HepG2 (cell line): ENCODE measurements at regions not wholly inside any gene's neighbourhood (a gene's known extent, or its start where the extent isn't known, plus 50 kb on each side); places are given as distances from the start of the nearest gene placed in this dataset.

Source experiments
- NFYC ChIP-seq: IDR thresholded peaks from 2 replicates; pipeline ENCODE4 v1.6.1; 2016; ENCODE audit warnings: missing genetic modification reagents, missing compliant biosample characterization
- POLR2A ChIP-seq, 2 experiments: IDR thresholded peaks; 2 replicates each; pipeline ENCODE4 v1.6.1; 2011; ENCODE audit warnings: low read depth in 2 of 2, low read length in 2 of 2, mild to moderate bottlenecking in 1 of 2, moderate library complexity in 1 of 2; ENCODE audit not compliant: insufficient read depth in 1 of 2
- POLR2AphosphoS5 ChIP-seq: IDR thresholded peaks from 2 replicates; pipeline ENCODE4 v1.6.1; 2012; ENCODE audit warnings: low read depth, low read length
- SP140L ChIP-seq: sonication (generic); formaldehyde crosslinking; IDR thresholded peaks from 2 replicates; pipeline ENCODE4 v1.4.0; 2020; ENCODE audit warnings: missing genetic modification reagents, borderline replicate concordance
- TCF7L2 ChIP-seq: IDR thresholded peaks from 2 replicates; pipeline ENCODE4 v1.6.1; 2011; ENCODE audit warnings: mild to moderate bottlenecking, low read depth, low read length, moderate library complexity
- YY1 ChIP-seq: IDR thresholded peaks from 2 replicates; pipeline ENCODE4 v1.6.1; 2011; ENCODE audit warnings: low read length, low read depth, moderate library complexity, mild to moderate bottlenecking; ENCODE audit not compliant: insufficient read depth, insufficient replicate concordance
- ZNF24 ChIP-seq: fragments of 450-650 bp; IDR thresholded peaks from 2 replicates; pipeline ENCODE4 v1.6.1; 2017; ENCODE audit warnings: antibody characterized with exemption, mild to moderate bottlenecking
- ZNF766 ChIP-seq: sonication (generic); formaldehyde crosslinking; IDR thresholded peaks from 2 replicates; pipeline ENCODE4 v1.5.0; 2020; ENCODE audit warnings: missing genetic modification reagents, borderline replicate concordance
- TF ChIP-seq, protein P1 (sequence below): sonication (generic); formaldehyde crosslinking; IDR thresholded peaks from 2 replicates; pipeline ENCODE4 v1.5.0; 2020; ENCODE audit warnings: mild to moderate bottlenecking, missing genetic modification reagents, moderate library complexity
- TF ChIP-seq, protein P2 (sequence below), 2 experiments: sonication (generic) in 1 of 2; formaldehyde crosslinking in 1 of 2; IDR thresholded peaks; 2 replicates each; pipeline versions ENCODE4 v1.5.1 to v1.6.1; 2011 to 2020; ENCODE audit warnings: borderline replicate concordance in 1 of 2, low read depth in 1 of 2, low read length in 1 of 2, mild to moderate bottlenecking in 1 of 2, missing genetic modification reagents in 1 of 2, moderate library complexity in 1 of 2
- TF ChIP-seq, protein P3 (sequence below): sonication (generic); formaldehyde crosslinking; IDR thresholded peaks from 2 replicates; pipeline ENCODE4 v1.4.0; 2020; ENCODE audit warnings: missing genetic modification reagents
- TF ChIP-seq, protein P4 (sequence below): sonication (generic); formaldehyde crosslinking; IDR thresholded peaks from 2 replicates; pipeline ENCODE4 v1.8.0; 2022; ENCODE audit warnings: mild to moderate bottlenecking, missing genetic modification reagents, borderline replicate concordance

DNA sequence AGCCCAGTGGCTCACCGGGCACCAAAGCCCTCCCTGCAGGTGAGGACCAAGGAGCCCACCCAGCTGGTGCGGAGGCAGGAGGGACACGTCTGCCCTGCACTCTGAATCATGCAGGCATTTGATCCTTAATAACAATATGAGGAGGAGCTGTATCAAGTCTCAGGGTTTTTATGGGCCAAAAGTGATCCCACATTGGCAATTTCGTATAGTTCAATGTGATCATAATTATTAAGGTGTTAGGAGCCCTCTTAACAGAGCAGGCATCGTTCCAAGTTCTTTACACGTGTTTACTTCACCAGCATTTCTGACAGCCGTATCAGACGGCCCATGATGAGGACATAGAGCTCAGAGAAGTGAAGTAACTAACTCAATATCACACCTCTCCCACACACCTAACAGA, 91.9 kb upstream of the PRR5 start:
- TF ChIP-seq NFYC (CRISPR knock-in tag), result no peak
- TF ChIP-seq, protein P1, sequence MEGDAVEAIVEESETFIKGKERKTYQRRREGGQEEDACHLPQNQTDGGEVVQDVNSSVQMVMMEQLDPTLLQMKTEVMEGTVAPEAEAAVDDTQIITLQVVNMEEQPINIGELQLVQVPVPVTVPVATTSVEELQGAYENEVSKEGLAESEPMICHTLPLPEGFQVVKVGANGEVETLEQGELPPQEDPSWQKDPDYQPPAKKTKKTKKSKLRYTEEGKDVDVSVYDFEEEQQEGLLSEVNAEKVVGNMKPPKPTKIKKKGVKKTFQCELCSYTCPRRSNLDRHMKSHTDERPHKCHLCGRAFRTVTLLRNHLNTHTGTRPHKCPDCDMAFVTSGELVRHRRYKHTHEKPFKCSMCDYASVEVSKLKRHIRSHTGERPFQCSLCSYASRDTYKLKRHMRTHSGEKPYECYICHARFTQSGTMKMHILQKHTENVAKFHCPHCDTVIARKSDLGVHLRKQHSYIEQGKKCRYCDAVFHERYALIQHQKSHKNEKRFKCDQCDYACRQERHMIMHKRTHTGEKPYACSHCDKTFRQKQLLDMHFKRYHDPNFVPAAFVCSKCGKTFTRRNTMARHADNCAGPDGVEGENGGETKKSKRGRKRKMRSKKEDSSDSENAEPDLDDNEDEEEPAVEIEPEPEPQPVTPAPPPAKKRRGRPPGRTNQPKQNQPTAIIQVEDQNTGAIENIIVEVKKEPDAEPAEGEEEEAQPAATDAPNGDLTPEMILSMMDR (CRISPR knock-in tag), result no peak
- TF ChIP-seq ZNF24, result no peak
- TF ChIP-seq, protein P2, sequence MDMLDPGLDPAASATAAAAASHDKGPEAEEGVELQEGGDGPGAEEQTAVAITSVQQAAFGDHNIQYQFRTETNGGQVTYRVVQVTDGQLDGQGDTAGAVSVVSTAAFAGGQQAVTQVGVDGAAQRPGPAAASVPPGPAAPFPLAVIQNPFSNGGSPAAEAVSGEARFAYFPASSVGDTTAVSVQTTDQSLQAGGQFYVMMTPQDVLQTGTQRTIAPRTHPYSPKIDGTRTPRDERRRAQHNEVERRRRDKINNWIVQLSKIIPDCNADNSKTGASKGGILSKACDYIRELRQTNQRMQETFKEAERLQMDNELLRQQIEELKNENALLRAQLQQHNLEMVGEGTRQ (IDR thresholded peaks at IDR 0.05; ENCODE audit: low read depth, low read length), result no peak
- TF ChIP-seq, protein P2 (CRISPR knock-in tag; IDR thresholded peaks at IDR 0.05; ENCODE audit: borderline replicate concordance), result no peak
- no peak for TF ChIP-seq SP140L
- TF ChIP-seq, protein P3, sequence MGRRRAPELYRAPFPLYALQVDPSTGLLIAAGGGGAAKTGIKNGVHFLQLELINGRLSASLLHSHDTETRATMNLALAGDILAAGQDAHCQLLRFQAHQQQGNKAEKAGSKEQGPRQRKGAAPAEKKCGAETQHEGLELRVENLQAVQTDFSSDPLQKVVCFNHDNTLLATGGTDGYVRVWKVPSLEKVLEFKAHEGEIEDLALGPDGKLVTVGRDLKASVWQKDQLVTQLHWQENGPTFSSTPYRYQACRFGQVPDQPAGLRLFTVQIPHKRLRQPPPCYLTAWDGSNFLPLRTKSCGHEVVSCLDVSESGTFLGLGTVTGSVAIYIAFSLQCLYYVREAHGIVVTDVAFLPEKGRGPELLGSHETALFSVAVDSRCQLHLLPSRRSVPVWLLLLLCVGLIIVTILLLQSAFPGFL (CRISPR knock-in tag), result no peak
- TF ChIP-seq, protein P4, sequence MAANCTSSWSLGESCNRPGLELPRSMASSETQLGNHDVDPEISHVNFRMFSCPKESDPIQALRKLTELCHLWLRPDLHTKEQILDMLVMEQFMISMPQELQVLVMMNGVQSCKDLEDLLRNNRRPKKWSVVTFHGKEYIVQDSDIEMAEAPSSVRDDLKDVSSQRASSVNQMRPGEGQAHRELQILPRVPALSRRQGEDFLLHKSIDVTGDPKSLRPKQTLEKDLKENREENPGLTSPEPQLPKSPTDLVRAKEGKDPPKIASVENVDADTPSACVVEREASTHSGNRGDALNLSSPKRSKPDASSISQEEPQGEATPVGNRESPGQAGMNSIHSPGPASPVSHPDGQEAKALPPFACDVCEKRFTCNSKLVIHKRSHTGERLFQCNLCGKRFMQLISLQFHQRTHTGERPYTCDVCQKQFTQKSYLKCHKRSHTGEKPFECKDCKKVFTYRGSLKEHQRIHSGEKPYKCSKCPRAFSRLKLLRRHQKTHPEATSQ (CRISPR knock-in tag), result no peak
- TF ChIP-seq TCF7L2, result no peak
- no peak for TF ChIP-seq ZNF766 (CRISPR knock-in tag)
- TF ChIP-seq POLR2AphosphoS5, result no peak
- no peak for TF ChIP-seq POLR2A (IDR thresholded peaks at IDR 0.05; ENCODE audit: insufficient read depth in 1 of 2, low read depth in 2 of 2, low read length in 2 of 2)
- TF ChIP-seq YY1, result no peak
